Hepatocyte (in vitro differentiated cells): ENCODE measurements at regions not wholly inside any gene's neighbourhood (a gene's known extent, or its start where the extent isn't known, plus 50 kb on each side); places are given as distances from the start of the nearest gene placed in this dataset.

Source experiments
- DNase-seq: peaks from one replicate; pipeline ENCODE4 v3.0.0-alpha.2; 2016; ENCODE audit warnings: low spot score
- H2AFZ ChIP-seq: fragments of 200-600 bp; sonication (generic); 2 replicates; pipeline ENCODE4 v1.6.0; 2016; ENCODE audit warnings: antibody characterized with exemption, mild to moderate bottlenecking
- H3K27ac ChIP-seq: fragments of 200-600 bp; sonication (generic); 2 replicates; pipeline ENCODE4 v1.5.1; 2016; ENCODE audit warnings: mild to moderate bottlenecking
- H3K27me3 ChIP-seq: fragments of 200-600 bp; sonication (generic); 2 replicates; pipeline ENCODE4 v1.6.1; 2016
- H3K36me3 ChIP-seq: fragments of 200-600 bp; sonication (generic); replicated peaks from 2 replicates; pipeline ENCODE4 v1.5.1; 2016; ENCODE audit warnings: low read depth; ENCODE audit not compliant: insufficient read depth
- H3K4me1 ChIP-seq: fragments of 200-600 bp; sonication (generic); 2 replicates; pipeline ENCODE4 v1.5.1; 2016; ENCODE audit warnings: mild to moderate bottlenecking, moderate library complexity; ENCODE audit not compliant: insufficient read depth
- H3K4me2 ChIP-seq: fragments of 200-600 bp; sonication (generic); 2 replicates; pipeline ENCODE4 v1.6.0; 2016
- H3K4me3 ChIP-seq: fragments of 200-600 bp; sonication (generic); 2 replicates; pipeline ENCODE4 v1.5.1; 2016; ENCODE audit warnings: mild to moderate bottlenecking
- H3K79me2 ChIP-seq: fragments of 200-600 bp; sonication (generic); 2 replicates; pipeline ENCODE4 v1.6.0; 2017; ENCODE audit warnings: mild to moderate bottlenecking
- H3K9me2 ChIP-seq: fragments of 200-600 bp; sonication (generic); replicated peaks from 2 replicates; pipeline ENCODE4 v1.6.0; 2017; ENCODE audit warnings: mild to moderate bottlenecking; ENCODE audit not compliant: insufficient read depth
- H3K9me3 ChIP-seq: fragments of 200-600 bp; sonication (generic); 2 replicates; pipeline ENCODE4 v1.5.1; 2016; ENCODE audit warnings: low read depth, mild to moderate bottlenecking
- H4K20me1 ChIP-seq: fragments of 200-600 bp; sonication (generic); 2 replicates; pipeline ENCODE4 v1.6.0; 2016; ENCODE audit warnings: mild to moderate bottlenecking; ENCODE audit not compliant: insufficient read depth, poor library complexity, severe bottlenecking
- CTCF ChIP-seq: fragments of 200-600 bp; sonication (generic); IDR thresholded peaks from 2 replicates; pipeline ENCODE4 v1.5.1; 2016; ENCODE audit warnings: antibody characterized with exemption, mild to moderate bottlenecking; ENCODE audit not compliant: poor library complexity
- EZH2 ChIP-seq: fragments of 200-600 bp; sonication (generic); IDR thresholded peaks from 2 replicates; pipeline ENCODE4 v1.6.1; 2016; ENCODE audit warnings: antibody characterized with exemption, mild to moderate bottlenecking, borderline replicate concordance
- EZH2phosphoT487 ChIP-seq: fragments of 200-600 bp; sonication (generic); IDR thresholded peaks from one replicate; pipeline ENCODE4 v1.6.1; 2018; ENCODE audit warnings: antibody characterized with exemption, mild to moderate bottlenecking, low read depth, moderate library complexity; ENCODE audit not compliant: unreplicated experiment, severe bottlenecking
- WGBS: methylation state at CpG from one replicate; pipeline ENCODE4 v1.1.6; 2016; ENCODE audit warnings: low lambda C conversion rate; ENCODE audit errors: missing lambda C conversion rate; 5-methylcytosine and 5-hydroxymethylcytosine counted together

DNA sequence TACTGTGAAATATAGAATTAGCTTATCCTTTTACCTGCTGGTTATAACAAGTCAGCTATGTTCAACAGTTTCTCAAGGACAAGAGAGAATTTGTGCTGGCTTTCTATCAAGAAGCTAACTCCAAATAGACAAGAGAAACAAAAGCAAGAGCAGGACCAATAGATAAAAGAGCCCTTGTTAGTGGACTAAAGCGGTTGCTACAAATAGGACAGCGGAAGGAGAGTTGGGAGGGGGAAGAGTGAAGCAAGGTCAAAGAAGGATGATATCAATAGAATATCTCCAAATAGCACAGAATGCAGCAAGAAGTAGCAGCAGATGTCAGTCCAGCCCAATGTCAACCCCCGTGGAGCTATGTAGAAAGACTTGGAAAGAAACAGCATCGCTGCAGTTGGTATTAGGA is 53.0 kb upstream of the AKT3 start:
- Histone ChIP-seq H3K27ac (no peak overlapping the region), H3K9me3 (no peaks in the 10 kb centered on the region), H3K4me2 (no peak overlapping the region), H3K79me2 (no peaks in the 10 kb centered on the region), H3K4me3 (no peak overlapping the region), H2AFZ (no peak overlapping the region), H4K20me1 (no peaks in the 10 kb centered on the region), H3K27me3 (peaks cover 12% of the 10 kb centered on the region), H3K36me3 (no peaks in the 10 kb centered on the region), H3K9me2 (no peaks in the 10 kb centered on the region), H3K4me1 (no peaks in the 10 kb centered on the region)
- TF ChIP-seq EZH2phosphoT487 (no peak), EZH2 (no peak), CTCF (no peak)
- WGBS: 69% methylated on average over 4 of the region's 4 CpGs
- DNase-seq: no peak

DNA sequence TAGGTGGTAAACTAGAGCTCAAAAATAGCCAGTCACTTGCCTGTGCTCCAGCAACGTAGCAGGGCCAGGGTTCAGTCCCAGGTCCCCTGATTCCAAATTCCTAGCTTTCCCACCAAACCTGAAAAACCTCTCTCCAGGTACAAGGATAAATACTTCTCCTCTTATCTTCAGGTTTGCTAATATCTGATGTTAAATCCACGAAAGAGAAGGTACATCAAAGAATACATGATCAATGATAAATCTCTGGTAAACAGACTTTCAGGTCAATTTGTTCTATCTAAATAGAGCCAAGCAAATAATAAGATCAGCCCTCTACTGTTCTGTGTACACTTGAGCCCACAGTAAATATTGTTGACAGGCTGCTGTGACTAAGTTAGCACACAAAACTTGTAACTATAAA is 52.1 kb upstream of the AKT3 start:
- DNase-seq: no peak
- no peaks in the 10 kb centered on the region for H3K79me2 ChIP-seq
- H3K4me1 ChIP-seq: no peaks in the 10 kb centered on the region
- H3K27me3 ChIP-seq: peaks cover 12% of the 10 kb centered on the region
- no peak overlapping the region for H3K27ac ChIP-seq
- 22% methylated on average over 2 of the region's 2 CpGs for WGBS
- H3K9me3 ChIP-seq: no peaks in the 10 kb centered on the region
- no peak overlapping the region for H3K4me3 ChIP-seq
- H2AFZ ChIP-seq: no peak overlapping the region
- no peaks in the 10 kb centered on the region for H3K9me2 ChIP-seq
- no peaks in the 10 kb centered on the region for H4K20me1 ChIP-seq
- H3K36me3 ChIP-seq: no peaks in the 10 kb centered on the region
- H3K4me2 ChIP-seq: no peak overlapping the region
- TF ChIP-seq EZH2: no peak
- TF ChIP-seq CTCF: no peak
- TF ChIP-seq EZH2phosphoT487: peak; percentile 93
